ENCODE measurements at regions not wholly inside any gene's neighbourhood (a gene's known extent, or its start where the extent isn't known, plus 50 kb on each side); places are given as distances from the start of the nearest gene placed in this dataset.

DNA sequence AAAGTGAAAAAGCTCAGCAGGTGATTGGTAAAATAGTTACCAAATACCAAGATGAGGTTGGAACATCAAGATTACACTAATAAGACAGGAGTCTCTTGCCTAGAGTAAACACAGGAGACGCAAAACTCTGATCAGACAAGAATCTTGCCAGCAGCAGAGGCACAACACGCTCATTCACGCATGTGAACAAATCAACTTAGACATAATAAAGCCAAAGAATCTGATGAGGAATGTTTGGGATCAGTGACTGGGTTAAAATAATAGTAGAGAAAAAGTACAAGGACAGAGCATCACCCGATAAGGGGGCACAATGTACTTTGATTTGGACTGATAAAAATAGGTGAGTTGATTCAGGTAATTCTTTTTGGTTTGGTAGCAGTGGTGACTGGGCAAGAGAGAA, 159.5 kb upstream of the GRIP1 start:
- TF ChIP-seq, protein P1, sequence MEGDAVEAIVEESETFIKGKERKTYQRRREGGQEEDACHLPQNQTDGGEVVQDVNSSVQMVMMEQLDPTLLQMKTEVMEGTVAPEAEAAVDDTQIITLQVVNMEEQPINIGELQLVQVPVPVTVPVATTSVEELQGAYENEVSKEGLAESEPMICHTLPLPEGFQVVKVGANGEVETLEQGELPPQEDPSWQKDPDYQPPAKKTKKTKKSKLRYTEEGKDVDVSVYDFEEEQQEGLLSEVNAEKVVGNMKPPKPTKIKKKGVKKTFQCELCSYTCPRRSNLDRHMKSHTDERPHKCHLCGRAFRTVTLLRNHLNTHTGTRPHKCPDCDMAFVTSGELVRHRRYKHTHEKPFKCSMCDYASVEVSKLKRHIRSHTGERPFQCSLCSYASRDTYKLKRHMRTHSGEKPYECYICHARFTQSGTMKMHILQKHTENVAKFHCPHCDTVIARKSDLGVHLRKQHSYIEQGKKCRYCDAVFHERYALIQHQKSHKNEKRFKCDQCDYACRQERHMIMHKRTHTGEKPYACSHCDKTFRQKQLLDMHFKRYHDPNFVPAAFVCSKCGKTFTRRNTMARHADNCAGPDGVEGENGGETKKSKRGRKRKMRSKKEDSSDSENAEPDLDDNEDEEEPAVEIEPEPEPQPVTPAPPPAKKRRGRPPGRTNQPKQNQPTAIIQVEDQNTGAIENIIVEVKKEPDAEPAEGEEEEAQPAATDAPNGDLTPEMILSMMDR (IDR thresholded peaks at IDR 0.05): no peak
- Histone ChIP-seq H3K27ac (no peak overlapping the region), H3K4me3 (no peak overlapping the region)
- DNase-seq (ENCODE audit: low spot score): no peak

DNA sequence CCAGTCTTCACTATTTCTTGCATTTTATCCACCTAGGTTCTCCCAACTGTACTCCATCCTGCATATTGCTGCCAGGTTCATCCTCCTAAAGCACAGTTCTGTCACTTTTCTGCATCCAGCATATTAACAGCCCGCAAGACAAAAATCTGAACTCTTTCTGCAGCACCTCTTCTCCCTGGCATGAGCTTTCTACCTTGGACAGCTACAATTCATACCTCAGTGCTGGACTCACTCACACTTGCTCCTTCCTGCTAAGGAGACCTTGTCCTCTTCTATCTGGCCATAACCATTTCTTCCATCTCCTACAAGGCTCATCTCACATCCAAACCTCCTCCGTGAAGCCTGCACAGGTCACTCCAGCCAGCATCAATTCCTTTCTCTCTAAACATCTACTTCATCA, 170.1 kb upstream of the GRIP1 start:
- DNase-seq (ENCODE audit: low spot score): no peak
- Histone ChIP-seq H3K27ac (no peak overlapping the region), H3K4me3 (no peak overlapping the region)
- TF ChIP-seq, protein P1 (IDR thresholded peaks at IDR 0.05): no peak

DNA sequence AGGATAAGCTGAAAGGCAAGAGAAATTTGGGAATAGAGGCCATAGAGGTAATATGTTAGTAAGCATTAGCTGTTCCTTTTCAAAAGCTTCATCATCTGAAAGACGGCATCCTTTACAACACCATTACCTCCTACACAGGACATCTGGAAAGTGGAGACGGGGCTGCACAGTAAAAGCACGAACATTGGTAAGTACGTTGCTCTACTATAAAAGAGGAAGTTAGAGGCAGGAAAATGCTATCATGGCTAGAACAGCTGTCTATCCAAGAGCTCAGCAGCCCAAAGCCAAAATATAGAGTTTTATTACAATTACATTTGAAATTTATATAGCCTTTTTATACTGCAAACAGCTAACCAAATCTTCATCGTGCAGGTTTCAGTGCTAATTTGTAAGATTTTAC, 172.3 kb upstream of the GRIP1 start:
- Histone ChIP-seq H3K4me3 (no peak overlapping the region), H3K27ac (no peak overlapping the region)
- DNase-seq (ENCODE audit: low spot score): no peak
- TF ChIP-seq, protein P1 (IDR thresholded peaks at IDR 0.05): no peak

DNA sequence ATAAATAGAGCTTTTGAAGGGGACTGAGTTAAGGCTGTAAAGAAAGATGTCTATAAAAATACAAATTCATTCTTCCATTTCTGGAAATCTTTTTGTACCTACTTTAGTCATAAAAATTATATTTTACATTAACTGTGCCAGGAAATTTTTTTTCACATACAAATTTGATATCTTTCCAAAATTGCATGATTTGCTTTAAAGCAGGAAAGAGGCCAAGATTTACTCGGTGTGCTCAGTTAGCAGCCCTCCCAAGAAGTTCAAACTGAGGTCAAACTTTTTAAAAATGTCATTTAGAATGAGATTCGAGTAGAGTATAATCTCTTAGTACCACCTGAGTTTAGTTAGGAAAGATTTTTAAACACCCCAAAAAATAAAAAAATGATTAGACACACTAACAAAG, 173.2 kb upstream of the GRIP1 start:
- no peak for DNase-seq (ENCODE audit: low spot score)
- no peak overlapping the region for H3K27ac ChIP-seq
- no peak overlapping the region for H3K4me3 ChIP-seq
- TF ChIP-seq, protein P1 (IDR thresholded peaks at IDR 0.05): no peak

DNA sequence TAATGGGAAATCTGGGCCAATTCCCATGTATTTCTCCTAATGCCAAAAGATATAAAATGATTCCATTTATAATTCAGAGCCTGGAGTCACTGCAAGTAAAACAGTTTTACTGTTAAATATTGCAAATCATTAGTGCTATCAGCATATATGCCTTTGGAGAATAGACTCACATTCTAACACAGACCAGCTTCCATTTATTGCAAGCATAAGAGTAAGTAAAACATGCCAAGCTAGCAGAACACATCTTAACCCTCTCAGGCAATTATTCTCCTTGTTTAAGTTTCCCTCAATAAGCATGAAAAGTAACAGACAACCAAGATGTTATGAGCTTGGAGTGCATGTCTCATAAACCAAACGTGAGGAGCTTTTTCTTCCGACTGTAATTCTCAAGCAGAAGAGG, 173.9 kb upstream of the GRIP1 start:
- Histone ChIP-seq H3K4me3 (no peak overlapping the region), H3K27ac (no peak overlapping the region)
- TF ChIP-seq, protein P1 (IDR thresholded peaks at IDR 0.05): no peak
- no peak for DNase-seq (ENCODE audit: low spot score)

DNA sequence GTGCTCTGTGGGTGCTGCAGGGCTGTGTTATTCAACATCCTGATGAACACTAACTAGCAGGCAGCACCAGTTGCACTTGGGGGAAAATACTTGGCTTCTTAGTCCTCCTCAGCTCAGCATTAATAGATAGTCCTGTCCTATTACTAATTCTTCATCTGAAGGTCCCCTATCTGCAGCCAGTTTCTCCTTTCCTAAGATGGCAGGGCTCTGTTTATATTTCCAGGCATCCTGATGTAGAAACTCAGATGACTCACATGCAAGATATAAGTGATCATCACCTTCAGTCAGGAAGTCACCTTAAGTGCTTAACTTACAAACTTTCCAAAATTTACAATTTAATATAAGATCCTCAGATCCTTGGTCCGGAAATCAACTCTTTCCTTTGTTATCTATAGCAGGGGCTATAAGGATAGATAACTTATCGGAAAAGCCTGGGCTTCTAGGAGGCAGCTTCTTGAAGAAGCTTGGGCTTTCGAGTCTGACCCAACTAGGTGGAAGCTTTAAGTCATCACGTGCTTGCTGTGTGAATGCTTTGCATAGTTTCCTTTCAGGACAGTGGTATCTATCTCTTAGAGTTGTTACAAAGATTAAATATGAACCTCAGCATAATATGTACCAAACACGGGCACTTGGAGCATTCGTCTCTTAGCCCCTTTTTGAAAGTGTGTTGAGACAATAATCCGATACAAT, 181.0 kb upstream of the GRIP1 start:
- TF ChIP-seq, protein P1 (IDR thresholded peaks at IDR 0.05): no peak
- no peak overlapping the region for H3K4me3 ChIP-seq
- DNase-seq (ENCODE audit: low spot score): no peak
- no peak overlapping the region for H3K27ac ChIP-seq

All from coronary artery (tissue), 2 donors.